VCaP (cell line): ENCODE measurements at regions not wholly inside any gene's neighbourhood (a gene's known extent, or its start where the extent isn't known, plus 50 kb on each side); places are given as distances from the start of the nearest gene placed in this dataset.

ENCODE experiments used
- H3K27ac ChIP-seq: fragments of 450-650 bp; 2 replicates; pipeline ENCODE4 v1.5.1; 2017
- TF ChIP-seq, protein P1 (sequence below): fragments of 450-650 bp; conservative IDR thresholded peaks from 2 replicates; pipeline ENCODE4 v1.5.1; 2017; ENCODE audit warnings: mild to moderate bottlenecking, moderate library complexity

DNA sequence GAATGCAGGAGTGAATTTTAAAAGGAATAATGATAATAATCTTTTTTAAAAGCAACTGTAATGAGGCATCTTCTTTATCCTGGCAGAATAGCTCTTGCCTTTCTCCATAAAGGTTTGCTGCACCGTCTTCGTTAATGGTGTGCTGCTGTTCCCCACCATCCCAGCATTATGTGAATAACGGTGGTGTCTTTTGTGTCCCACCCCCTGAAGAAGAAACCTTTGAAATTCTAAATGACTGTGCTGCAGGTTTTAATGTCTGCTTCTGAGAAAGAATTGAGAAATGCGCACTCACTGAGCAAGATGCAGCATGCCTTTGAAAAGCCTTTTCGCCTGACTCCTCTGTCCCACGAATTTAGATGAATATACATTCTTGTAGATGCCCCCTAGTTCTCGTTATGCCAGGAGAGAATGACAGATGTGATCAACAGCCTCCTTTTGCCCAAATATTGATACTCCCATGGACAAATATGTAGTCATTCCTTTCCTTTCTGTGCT lies 246.1 kb upstream of the ZNF462 start:
- H3K27ac ChIP-seq: no peak overlapping the region
- TF ChIP-seq, protein P1, sequence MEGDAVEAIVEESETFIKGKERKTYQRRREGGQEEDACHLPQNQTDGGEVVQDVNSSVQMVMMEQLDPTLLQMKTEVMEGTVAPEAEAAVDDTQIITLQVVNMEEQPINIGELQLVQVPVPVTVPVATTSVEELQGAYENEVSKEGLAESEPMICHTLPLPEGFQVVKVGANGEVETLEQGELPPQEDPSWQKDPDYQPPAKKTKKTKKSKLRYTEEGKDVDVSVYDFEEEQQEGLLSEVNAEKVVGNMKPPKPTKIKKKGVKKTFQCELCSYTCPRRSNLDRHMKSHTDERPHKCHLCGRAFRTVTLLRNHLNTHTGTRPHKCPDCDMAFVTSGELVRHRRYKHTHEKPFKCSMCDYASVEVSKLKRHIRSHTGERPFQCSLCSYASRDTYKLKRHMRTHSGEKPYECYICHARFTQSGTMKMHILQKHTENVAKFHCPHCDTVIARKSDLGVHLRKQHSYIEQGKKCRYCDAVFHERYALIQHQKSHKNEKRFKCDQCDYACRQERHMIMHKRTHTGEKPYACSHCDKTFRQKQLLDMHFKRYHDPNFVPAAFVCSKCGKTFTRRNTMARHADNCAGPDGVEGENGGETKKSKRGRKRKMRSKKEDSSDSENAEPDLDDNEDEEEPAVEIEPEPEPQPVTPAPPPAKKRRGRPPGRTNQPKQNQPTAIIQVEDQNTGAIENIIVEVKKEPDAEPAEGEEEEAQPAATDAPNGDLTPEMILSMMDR: no peak

GRCh38 chr9:106619211-106619610 lies 243.8 kb upstream of the ZNF462 start:
- TF ChIP-seq, protein P1: no peak
- no peak overlapping the region for H3K27ac ChIP-seq

- TF ChIP-seq, protein P1: no peak
Measured at GRCh38 chr9:106620081-106620480, 242.9 kb upstream of the ZNF462 start.

DNA sequence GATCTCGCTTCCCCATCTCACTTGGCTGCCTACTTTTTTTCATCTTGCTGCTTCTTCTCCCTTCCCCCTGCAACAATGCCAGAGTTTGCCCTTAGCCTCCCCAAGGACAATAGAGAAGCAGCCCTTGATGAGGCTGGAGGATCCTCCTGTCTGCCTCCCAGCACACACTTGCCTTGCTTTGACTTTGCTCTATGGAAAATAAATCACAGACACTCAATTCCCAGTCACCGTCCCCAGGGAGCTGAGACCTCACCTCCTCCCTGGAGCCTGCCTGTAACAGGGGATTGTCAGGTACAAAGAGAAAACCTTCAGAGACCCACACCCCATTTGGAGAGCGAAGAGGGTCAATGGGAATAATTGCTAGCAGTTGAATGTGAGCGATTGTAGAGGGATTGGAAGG lies 242.1 kb upstream of the ZNF462 start:
- no peak overlapping the region for H3K27ac ChIP-seq
- TF ChIP-seq, protein P1: no peak

More at GRCh38 chr9:106620081-106620480, 242.9 kb upstream of the ZNF462 start:
- no peak overlapping the region for H3K27ac ChIP-seq

DNA sequence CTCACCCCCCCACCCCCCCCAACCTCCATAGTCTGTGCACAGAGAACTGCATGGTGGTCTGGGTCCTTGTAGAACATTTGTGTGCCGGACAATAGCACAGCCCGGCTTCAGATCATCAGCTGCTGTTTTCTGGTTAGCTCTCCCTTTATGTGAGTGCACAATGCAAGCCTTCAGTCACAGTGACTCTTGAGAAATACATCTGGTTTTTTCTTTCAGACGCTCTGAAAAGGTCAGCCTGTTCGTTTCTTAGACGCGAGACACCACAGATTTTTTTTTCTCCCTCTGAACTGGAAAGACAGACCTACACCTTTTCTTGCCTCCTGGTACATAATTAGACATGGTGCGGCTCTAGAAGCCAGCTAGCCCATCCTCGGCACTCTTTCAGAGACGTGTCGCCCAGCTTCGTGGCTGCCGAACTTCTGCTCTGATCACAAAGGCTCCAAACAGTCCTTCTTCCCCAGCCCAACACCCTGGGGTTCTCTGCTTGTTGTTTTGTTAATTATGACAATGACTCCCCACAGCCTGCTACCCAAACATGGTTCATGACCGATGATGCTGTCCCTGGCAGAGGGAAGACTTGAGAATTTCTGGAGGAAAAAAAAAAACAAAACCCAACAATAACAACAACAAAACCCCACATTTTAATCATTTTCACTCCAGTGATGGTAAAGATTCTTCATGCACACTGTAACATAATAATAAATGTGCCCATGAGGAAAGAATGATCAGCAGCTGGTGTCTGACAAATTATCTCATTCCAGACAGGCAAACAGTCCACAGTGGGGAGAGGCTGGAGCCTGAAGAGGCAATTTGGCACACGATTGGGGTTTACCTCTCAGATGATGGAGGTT lies 241.4 kb upstream of the ZNF462 start:
- no peak overlapping the region for H3K27ac ChIP-seq
- TF ChIP-seq, protein P1: no peak

GRCh38 chr9:106622164-106622487 lies 240.8 kb upstream of the ZNF462 start:
- H3K27ac ChIP-seq: no peak overlapping the region
- TF ChIP-seq, protein P1: no peak

DNA sequence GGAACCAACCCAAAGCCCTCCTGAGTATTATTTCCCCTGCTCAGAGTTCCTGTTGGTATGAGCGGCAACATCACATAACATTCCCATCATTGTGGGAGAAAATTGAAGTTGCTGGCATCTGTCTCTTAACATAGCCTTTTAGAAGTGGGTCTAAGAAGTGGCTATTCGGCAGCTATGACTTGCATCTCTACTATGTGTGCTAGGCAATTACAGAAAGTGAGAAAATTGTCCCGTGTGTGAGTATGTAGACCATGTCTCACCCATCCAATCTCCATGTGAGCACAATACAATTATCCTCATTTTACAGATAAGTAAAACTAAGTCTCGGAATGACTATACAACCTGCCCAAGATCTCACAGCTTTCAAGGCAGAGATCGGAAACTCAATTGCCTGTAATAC lies 239.4 kb upstream of the ZNF462 start:
- TF ChIP-seq, protein P1: no peak
- no peak overlapping the region for H3K27ac ChIP-seq
